Right cardiac atrium (tissue), 5 donors: ENCODE measurements at regions not wholly inside any gene's neighbourhood (a gene's known extent, or its start where the extent isn't known, plus 50 kb on each side); places are given as distances from the start of the nearest gene placed in this dataset.

Source experiments
- ATAC-seq, 2 donors: fragments of 200-7000 bp; cut with Tn5 transposase; one replicate each; pipeline versions ENCODE4 v1.8.0 to v1.9.1; 2020; ENCODE audit warnings: moderate library complexity in 2 of 2, mild to moderate bottlenecking in 1 of 2
- DNase-seq, 3 donors: peaks; one replicate each; pipeline ENCODE4 v3.0.0-alpha.2; 2020
- H3K27ac ChIP-seq: one replicate; pipeline ENCODE4 v1.5.1; 2013; ENCODE audit warnings: mild to moderate bottlenecking, low read length, control low read depth, moderate library complexity
- H3K27me3 ChIP-seq: one replicate; pipeline ENCODE4 v1.6.1; 2013; ENCODE audit not compliant: control insufficient read depth, insufficient read depth
- H3K4me1 ChIP-seq: one replicate; pipeline ENCODE4 v1.6.1; 2013; ENCODE audit warnings: low read length; ENCODE audit not compliant: control insufficient read depth, insufficient read depth
- H3K4me3 ChIP-seq: one replicate; pipeline ENCODE4 v1.5.1; 2013; ENCODE audit warnings: low read length, control low read depth
- H3K9me3 ChIP-seq: one replicate; pipeline ENCODE4 v1.6.1; 2013; ENCODE audit warnings: low read length; ENCODE audit not compliant: control insufficient read depth
- WGBS: extraction: QIAGEN DNeasy Blood & Tissue Kit; methylation state at CpG from one replicate; pipeline ENCODE4 v1.1.7; 2013; 5-methylcytosine and 5-hydroxymethylcytosine counted together
- intact Hi-C, 4 donors: fragments of 100-400 bp; cut with DNase I; formaldehyde crosslinking; loops; one replicate each; pipeline versions ENCODE4 v1.11.0 to v1.14.0; 2022 to 2023
- donor health status: healthy with polysubstance abuse.
- donor health status: DM: no; HTN: yes; CAD: no.
- donor health status: DM: no; HTN: no; CAD: no.
- donor health status: DM: no; HTN: yes; CAD: no; lungs with severe emphysema.
- donor health status: DM: yes; HTN: yes; CAD: no.

DNA sequence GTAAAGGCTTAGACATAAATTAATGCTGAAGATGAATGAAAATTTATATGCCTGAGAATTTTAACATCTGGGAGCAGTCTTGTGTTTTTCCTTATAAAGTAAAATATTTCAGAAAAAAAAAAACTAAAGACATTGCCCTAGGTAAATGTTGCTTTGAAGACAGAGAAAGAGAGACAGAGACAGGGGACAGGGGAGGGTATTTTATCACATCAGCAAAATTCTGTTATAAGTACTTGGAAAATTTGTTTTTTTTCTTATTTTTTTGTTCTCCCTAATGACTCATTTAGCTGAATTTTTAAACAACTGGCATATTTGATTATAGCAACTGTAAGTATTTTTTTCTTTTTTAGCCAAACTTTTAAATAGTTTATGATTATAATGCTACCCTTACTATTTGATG, 1540.6 kb upstream of the GBE1 start:
- H3K27me3 ChIP-seq = no peaks in the 10 kb centered on the region
- intact Hi-C loops = no loop called here

DNA sequence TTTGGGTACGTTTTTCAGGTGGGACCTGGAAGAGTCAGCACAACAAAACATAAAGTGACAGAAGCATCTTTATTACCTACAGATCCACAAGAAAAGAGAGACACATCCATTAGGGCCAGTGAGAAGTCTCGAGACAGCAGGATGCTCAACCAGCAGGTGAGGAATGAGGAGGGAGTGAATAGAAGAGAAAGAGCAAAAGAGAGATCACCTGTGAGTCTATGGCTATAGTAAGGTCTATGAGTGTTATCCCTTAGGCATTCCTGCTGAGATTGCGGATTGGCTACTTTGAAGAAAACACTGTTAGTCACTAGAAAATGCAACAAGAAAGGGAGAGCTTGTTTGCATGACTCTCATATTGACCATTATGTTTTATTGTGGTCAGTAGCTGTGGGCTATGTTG, 1556.2 kb upstream of the GBE1 start:
- H3K4me3 ChIP-seq = no peak overlapping the region
- ATAC-seq = no peak
- 71% methylated on average over 3 of the region's 3 CpGs for WGBS
- DNase-seq = no peak
- intact Hi-C loops = no loop called here
- H3K27ac ChIP-seq = no peak overlapping the region
- H3K27me3 ChIP-seq = no peaks in the 10 kb centered on the region
- H3K9me3 ChIP-seq = no peaks in the 10 kb centered on the region
- H3K4me1 ChIP-seq = no peaks in the 10 kb centered on the region

More for the DNA sequence above, 1540.6 kb upstream of the GBE1 start:
- Histone ChIP-seq H3K27ac (no peak overlapping the region), H3K4me1 (no peaks in the 10 kb centered on the region), H3K4me3 (no peak overlapping the region), H3K9me3 (no peaks in the 10 kb centered on the region)
- DNase-seq (no peak), ATAC-seq (no peak)

DNA sequence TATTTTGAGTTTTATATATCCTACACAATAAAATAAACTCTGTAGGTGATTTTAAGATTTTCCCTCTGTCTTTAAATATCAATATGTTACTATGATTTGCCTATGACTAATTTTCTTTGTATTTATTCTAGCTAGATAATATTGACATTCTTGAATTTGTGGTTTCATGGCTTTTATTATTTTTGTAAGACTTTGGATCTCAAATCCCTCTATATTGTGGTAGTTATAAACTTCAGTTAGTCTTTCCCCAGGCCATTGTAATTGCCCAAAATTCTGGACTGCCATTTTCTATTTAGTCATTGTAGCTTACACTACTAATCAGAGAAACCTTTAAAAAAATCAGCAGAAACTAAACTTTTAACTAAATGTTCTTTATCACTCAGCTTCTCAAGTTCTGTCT, 1559.3 kb upstream of the GBE1 start:
- Histone ChIP-seq H3K4me1 (no peaks in the 10 kb centered on the region), H3K4me3 (no peak overlapping the region), H3K9me3 (no peaks in the 10 kb centered on the region), H3K27me3 (no peaks in the 10 kb centered on the region), H3K27ac (no peak overlapping the region)
- no peak for ATAC-seq
- intact Hi-C loops = no loop called here
- no peak for DNase-seq

DNA sequence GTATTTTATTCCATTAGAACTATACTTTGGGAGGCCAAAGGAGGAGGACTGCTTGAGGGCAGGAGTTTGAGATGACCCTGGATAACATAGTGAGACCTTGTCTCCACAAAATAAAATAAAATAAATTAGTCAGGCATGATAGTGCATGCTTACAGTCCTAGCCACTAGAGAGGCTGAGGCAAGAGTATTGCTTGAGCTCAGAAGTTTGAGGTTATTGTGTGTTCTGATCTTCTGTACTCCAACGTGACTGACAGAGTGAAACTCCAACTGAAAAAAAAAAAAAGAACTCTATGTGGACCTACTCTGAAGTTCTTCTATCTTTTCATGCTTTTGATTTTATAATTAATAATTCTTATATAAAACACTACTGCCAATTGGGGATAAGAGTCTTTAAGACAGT, 1560.0 kb upstream of the GBE1 start:
- Histone ChIP-seq H3K4me1 (no peaks in the 10 kb centered on the region), H3K9me3 (no peaks in the 10 kb centered on the region), H3K4me3 (no peak overlapping the region), H3K27ac (no peak overlapping the region), H3K27me3 (no peaks in the 10 kb centered on the region)
- intact Hi-C loops = no loop called here
- ATAC-seq = no peak
- 73% methylated on average over 1 of the region's 1 CpG for WGBS
- no peak for DNase-seq

DNA sequence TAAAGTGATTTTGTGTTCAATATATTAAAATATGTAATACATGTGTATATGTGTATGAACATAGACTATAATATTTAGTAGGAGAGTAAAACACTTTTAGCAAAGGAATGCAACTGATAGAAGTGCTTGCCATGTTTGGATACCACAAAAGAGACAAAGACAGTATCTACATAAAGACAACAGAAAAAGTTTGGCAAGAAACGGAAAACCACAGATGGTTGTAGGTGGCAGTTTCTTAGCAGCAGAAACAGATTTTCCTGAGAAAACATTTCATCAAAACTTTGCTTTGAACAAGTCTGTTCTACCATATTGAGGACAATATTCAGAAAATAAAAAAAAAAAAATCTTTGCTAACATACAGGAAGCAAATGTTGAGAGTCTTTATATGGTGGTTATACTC, 1560.4 kb upstream of the GBE1 start:
- 54% methylated on average over 1 of the region's 1 CpG for WGBS
- DNase-seq (no peak), ATAC-seq (no peak)
- intact Hi-C loops = no loop called here
- Histone ChIP-seq H3K27ac (no peak overlapping the region), H3K27me3 (no peaks in the 10 kb centered on the region), H3K9me3 (no peaks in the 10 kb centered on the region), H3K4me1 (no peaks in the 10 kb centered on the region), H3K4me3 (no peak overlapping the region)

DNA sequence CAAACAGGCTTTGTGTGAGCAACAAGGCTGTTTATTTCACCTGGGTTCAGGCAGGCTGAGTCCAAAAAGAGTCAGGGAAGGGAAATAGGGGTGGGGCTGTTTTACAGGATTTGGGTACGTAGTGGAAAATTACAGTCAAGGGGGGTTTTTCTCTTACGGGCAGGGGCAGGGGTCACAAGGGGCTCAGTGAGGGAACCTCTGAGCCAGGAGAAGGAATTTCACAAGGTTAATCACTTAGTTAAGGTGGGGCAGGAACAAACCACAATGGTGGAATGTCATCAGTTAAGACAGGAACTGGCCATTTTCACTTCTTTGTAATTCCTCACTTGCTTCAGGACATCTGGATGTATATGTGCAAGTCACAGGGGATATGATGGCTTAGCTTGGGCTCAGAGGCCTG, 1592.8 kb upstream of the GBE1 start:
- Histone ChIP-seq H3K4me3 (no peak overlapping the region), H3K4me1 (no peaks in the 10 kb centered on the region), H3K9me3 (no peaks in the 10 kb centered on the region), H3K27me3 (no peaks in the 10 kb centered on the region), H3K27ac (no peak overlapping the region)
- intact Hi-C loops = no loop called here
- ATAC-seq (no peak), DNase-seq (no peak)
- 75% methylated on average over 2 of the region's 2 CpGs for WGBS

DNA sequence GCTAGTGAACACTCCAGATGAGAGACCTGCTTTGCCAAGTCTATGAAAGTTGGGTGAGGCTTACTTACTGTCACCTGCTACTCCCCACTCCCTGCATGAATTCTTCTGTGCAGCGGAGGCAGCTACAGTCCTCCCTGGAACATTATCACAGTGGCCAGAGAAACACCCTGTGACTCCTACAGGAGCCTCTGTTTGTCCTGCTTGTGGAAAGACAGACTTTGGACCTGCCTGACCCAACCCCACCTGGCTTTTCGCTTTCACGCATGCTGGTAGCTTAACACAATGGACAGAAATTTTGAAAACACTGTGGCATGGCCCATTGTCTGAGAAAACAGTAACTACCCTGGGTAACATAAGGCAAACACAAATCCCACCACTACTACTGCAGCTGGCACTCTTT, 1565.5 kb upstream of the CADM2 start:
- DNase-seq = no peak
- no peak for ATAC-seq
- Histone ChIP-seq H3K27me3 (no peaks in the 10 kb centered on the region), H3K4me3 (no peak overlapping the region), H3K27ac (no peak overlapping the region), H3K9me3 (no peaks in the 10 kb centered on the region), H3K4me1 (no peaks in the 10 kb centered on the region)
- 97% methylated on average over 3 of the region's 3 CpGs for WGBS
- intact Hi-C loops = no loop called here

DNA sequence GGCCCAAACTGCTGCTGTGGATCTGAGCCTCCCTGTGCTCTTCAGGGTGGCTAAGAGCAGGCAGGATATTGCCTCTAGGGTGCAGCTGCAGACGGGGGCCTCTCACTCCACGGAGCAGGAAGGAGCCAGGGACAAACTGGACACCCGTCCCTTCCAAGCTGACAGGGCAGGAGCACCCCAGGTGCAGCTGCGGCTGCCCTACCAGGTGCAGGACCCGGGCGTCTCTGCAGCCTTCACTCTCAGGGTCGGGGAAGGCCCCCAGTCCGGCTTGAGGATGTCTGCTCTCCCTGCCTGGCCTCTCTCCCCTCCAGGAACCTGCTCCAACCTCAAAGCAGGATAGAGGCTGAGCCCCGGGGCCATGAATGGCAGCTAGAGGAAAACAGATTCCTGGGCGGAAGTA, 1554.9 kb upstream of the CADM2 start:
- no peaks in the 10 kb centered on the region for H3K4me1 ChIP-seq
- H3K9me3 ChIP-seq = no peaks in the 10 kb centered on the region
- DNase-seq = peak in 1 of 3 donors; percentile 23
- intact Hi-C loops = no loop called here
- ATAC-seq = no peak
- H3K27me3 ChIP-seq = no peaks in the 10 kb centered on the region
- no peak overlapping the region for H3K27ac ChIP-seq
- no peak overlapping the region for H3K4me3 ChIP-seq
- 77% methylated on average over 10 of the region's 10 CpGs for WGBS

DNA sequence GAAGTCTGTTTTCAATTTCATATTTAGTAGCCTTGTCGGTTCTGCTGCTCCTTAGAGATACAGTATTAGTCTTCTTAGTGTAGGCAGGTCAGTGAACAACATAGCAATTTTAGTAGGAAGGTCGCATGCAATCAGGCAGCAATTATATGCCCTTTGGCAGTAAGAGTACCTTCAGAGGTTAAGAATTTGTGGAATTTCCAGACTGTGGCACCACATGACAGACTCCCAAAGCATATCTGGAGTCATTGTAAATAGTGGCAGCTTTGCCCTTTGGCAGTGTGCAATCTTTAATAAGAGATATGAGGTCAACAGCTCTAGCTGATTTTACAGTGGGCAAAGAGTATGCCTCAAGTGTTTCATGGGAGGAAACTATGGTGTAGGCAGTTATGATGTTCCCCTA, 1532.5 kb upstream of the CADM2 start:
- intact Hi-C loops = no loop called here
- ATAC-seq = no peak
- H3K4me1 ChIP-seq = no peaks in the 10 kb centered on the region
- no peak overlapping the region for H3K27ac ChIP-seq
- no peak for DNase-seq
- H3K4me3 ChIP-seq = no peak overlapping the region
- WGBS = 45% methylated on average over 2 of the region's 2 CpGs
- H3K9me3 ChIP-seq = no peaks in the 10 kb centered on the region
- no peaks in the 10 kb centered on the region for H3K27me3 ChIP-seq

DNA sequence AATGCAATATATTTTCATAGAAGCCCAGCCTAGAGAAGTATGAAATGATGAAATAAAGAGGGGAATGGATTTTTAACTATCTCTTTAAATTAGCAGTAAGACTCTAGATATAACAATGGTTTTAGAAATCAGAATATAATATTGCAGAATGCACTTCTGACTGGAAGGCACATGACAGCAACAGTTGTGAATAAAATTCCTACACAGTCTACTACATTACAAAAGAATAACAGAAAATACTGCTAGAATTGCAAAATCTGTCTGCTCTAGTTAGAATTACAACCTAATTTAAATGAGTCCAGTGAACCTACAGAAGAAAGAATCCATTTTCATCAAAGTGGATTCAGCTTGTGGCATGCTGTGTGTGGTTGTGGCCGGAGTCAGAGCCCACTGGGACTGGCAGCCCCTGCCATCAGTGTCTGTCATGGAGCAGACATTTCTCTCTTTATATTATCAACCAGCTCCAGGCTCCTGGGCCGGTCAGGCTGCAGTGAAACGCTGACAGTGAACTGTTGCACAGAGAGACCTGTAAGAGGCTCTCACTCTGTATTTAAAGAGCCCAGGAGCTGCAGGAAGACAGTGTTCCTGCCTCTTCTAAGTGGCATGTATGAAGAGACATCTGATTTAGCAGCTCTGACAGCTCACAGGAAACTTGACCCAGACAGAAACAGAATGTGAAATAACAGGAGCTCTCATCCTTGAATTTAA, 1523.8 kb upstream of the CADM2 start:
- no peaks in the 10 kb centered on the region for H3K27me3 ChIP-seq
- no peak overlapping the region for H3K27ac ChIP-seq
- no peak overlapping the region for H3K4me3 ChIP-seq
- no peaks in the 10 kb centered on the region for H3K9me3 ChIP-seq
- peak in 1 of 2 donors; percentile 51 for ATAC-seq
- H3K4me1 ChIP-seq = no peaks in the 10 kb centered on the region
- intact Hi-C loops = no loop called here
- 28% methylated on average over 3 of the region's 3 CpGs for WGBS
- DNase-seq = peak in 1 of 3 donors; percentile 42

DNA sequence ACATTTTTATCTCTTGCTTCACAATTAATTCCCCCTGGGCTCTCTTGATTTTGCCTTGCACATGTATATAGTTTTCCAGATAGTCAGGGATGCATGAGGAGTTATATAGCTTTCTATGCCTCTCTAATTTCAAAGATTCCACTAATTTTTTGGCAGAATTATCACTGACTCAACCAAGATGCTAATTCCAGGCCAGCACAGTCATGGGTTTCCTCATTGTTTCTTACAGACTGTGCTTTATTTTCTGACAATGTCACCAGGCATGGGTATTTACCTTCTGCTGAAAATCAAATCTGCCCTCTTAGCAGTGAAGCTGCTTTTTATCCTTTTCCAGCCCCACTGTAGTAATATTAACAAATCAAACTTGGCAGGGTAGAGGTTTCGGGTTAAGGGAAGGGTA, 1520.6 kb upstream of the CADM2 start:
- ATAC-seq (no peak), DNase-seq (no peak)
- H3K27ac ChIP-seq = no peak overlapping the region
- H3K9me3 ChIP-seq = no peaks in the 10 kb centered on the region
- intact Hi-C loops = no loop called here
- no peak overlapping the region for H3K4me3 ChIP-seq
- 69% methylated on average over 1 of the region's 1 CpG for WGBS
- H3K27me3 ChIP-seq = no peaks in the 10 kb centered on the region
- H3K4me1 ChIP-seq = no peaks in the 10 kb centered on the region

DNA sequence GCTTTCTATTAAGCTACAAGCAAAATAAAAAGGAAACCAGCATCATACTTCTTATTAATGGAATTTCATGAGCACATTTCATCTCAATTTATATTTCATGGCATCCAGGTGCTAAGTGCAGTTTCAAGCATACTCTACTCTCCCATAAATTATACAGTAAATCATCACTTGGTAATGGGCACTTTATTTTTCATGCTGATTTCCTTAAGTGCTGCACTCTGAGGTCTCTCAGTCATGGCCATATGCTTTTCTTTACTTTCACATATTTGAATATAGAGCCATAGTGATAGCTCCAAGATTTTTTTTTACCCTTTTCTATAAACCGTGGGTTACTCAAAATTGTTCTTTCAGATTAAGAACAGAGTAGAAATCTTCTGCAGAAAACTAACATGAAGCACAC, 1505.7 kb upstream of the CADM2 start:
- intact Hi-C loops = no loop called here
- DNase-seq (no peak), ATAC-seq (no peak)
- Histone ChIP-seq H3K9me3 (no peaks in the 10 kb centered on the region), H3K27ac (no peak overlapping the region), H3K4me1 (no peaks in the 10 kb centered on the region), H3K4me3 (no peak overlapping the region), H3K27me3 (no peaks in the 10 kb centered on the region)
- 31% methylated on average over 1 of the region's 1 CpG for WGBS
